IMR-90 (cell line): ENCODE measurements at regions not wholly inside any gene's neighbourhood (a gene's known extent, or its start where the extent isn't known, plus 50 kb on each side); places are given as distances from the start of the nearest gene placed in this dataset.

Source experiments
- ATAC-seq: fragments of 200-7000 bp; cut with Tn5 transposase; 2 replicates; pipeline ENCODE4 v1.9.1; 2020; ENCODE audit warnings: low read depth, mild to moderate bottlenecking, moderate library complexity
- BruUV-seq: library from RNA; stranded (reverse); fragments of 400-500 nt; replicated peaks from 2 replicates; lab custom pipeline; 2021; lab: Mats Ljungman, UMichigan
- CTCF ChIA-PET: fragments of 300-600 bp; formaldehyde crosslinking; extraction: SDS; loops from one replicate; lab custom pipeline; 2021; ENCODE audit warnings: antibody characterized with exemption; lab: Yijun Ruan, JAX
- POLR2A ChIA-PET: fragments of 300-600 bp; sonication (Branson Sonifier 250); formaldehyde crosslinking; loops from one replicate; lab custom pipeline; 2022; ENCODE audit warnings: antibody characterized with exemption; ENCODE audit not compliant: unreplicated experiment; lab: Charles Lee
- DNase-seq: peaks from one replicate; pipeline ENCODE4 v3.0.0; 2013
- H2AFZ ChIP-seq: replicated peaks from 2 replicates; pipeline ENCODE3; 2013; ENCODE audit warnings: low read length, mild to moderate bottlenecking; ENCODE audit not compliant: poor library complexity
- H2AK5ac ChIP-seq: 2 replicates; pipeline ENCODE4 v1.6.1; 2013; ENCODE audit warnings: low read depth, low read length, inconsistent platforms
- H2AK9ac ChIP-seq: replicated peaks from 2 replicates; pipeline ENCODE3; 2013; ENCODE audit warnings: mild to moderate bottlenecking, low read depth, low read length, moderate library complexity; ENCODE audit not compliant: poor library complexity
- H2BK120ac ChIP-seq: 2 replicates; pipeline ENCODE4 v1.6.1; 2013; ENCODE audit warnings: low read depth, low read length, inconsistent platforms
- H2BK15ac ChIP-seq: 3 replicates; pipeline ENCODE4 v1.6.1; 2013; ENCODE audit warnings: low read depth, low read length, inconsistent platforms
- H2BK20ac ChIP-seq: 2 replicates; pipeline ENCODE4 v1.6.1; 2013; ENCODE audit warnings: low read depth, mild to moderate bottlenecking, inconsistent platforms, low read length, moderate library complexity
- H2BK5ac ChIP-seq: 2 replicates; pipeline ENCODE4 v1.6.1; 2013; ENCODE audit warnings: mild to moderate bottlenecking, low read depth, low read length, inconsistent platforms; ENCODE audit not compliant: poor library complexity, severe bottlenecking
- H3K14ac ChIP-seq: replicated peaks from 2 replicates; pipeline ENCODE4 v1.6.1; 2013; ENCODE audit warnings: low read depth, low read length, inconsistent platforms
- H3K18ac ChIP-seq: 2 replicates; pipeline ENCODE4 v1.6.1; 2013; ENCODE audit warnings: low read depth, low read length, control low read depth
- H3K23ac ChIP-seq: 2 replicates; pipeline ENCODE4 v1.6.1; 2013; ENCODE audit warnings: low read depth, low read length, inconsistent platforms
- H3K27ac ChIP-seq: 2 replicates; pipeline ENCODE4 v1.5.1; 2013; ENCODE audit warnings: mild to moderate bottlenecking, control low read depth, low read length; ENCODE audit not compliant: insufficient read depth
- H3K27me3 ChIP-seq: 2 replicates; pipeline ENCODE4 v1.6.1; 2013; ENCODE audit warnings: low read length; ENCODE audit not compliant: control insufficient read depth, insufficient read depth
- H3K36me3 ChIP-seq: 2 replicates; pipeline ENCODE4 v1.6.1; 2013; ENCODE audit warnings: low read length, mixed read lengths; ENCODE audit not compliant: control insufficient read depth, insufficient read depth
- H3K4ac ChIP-seq: 2 replicates; pipeline ENCODE4 v1.6.1; 2013; ENCODE audit warnings: low read depth, low read length, inconsistent platforms
- H3K4me1 ChIP-seq: 2 replicates; pipeline ENCODE4 v1.6.1; 2013; ENCODE audit warnings: low read length, mixed read lengths; ENCODE audit not compliant: control insufficient read depth, insufficient read depth
- H3K4me2 ChIP-seq: 2 replicates; pipeline ENCODE4 v1.6.1; 2013; ENCODE audit warnings: low read depth, mild to moderate bottlenecking, control low read depth, low read length, moderate library complexity
- H3K4me3 ChIP-seq: 2 replicates; pipeline ENCODE4 v1.5.1; 2013; ENCODE audit warnings: low read depth, mild to moderate bottlenecking, control low read depth, low read length, moderate library complexity; ENCODE audit not compliant: insufficient read depth
- H3K56ac ChIP-seq: 2 replicates; pipeline ENCODE4 v1.6.1; 2013; ENCODE audit warnings: low read length, inconsistent platforms; ENCODE audit not compliant: insufficient read depth; ENCODE audit errors: extremely low read depth
- H3K79me1 ChIP-seq, 2 experiments: 2 replicates each; pipeline ENCODE4 v1.6.1; 2013; ENCODE audit warnings: low read length in 2 of 2, inconsistent platforms in 1 of 2, low read depth in 1 of 2
- H3K9ac ChIP-seq: 2 replicates; pipeline ENCODE4 v1.6.1; 2013; ENCODE audit warnings: low read depth, low read length, control low read depth
- H3K9me1 ChIP-seq: 2 replicates; pipeline ENCODE4 v1.6.1; 2013; ENCODE audit warnings: low read length, inconsistent platforms; ENCODE audit not compliant: insufficient read depth
- H3K9me3 ChIP-seq: 2 replicates; pipeline ENCODE4 v1.6.1; 2013; ENCODE audit warnings: low read length; ENCODE audit not compliant: control insufficient read depth, insufficient read depth
- H4K20me1 ChIP-seq: 2 replicates; pipeline ENCODE4 v1.6.1; 2013; ENCODE audit warnings: low read length, inconsistent platforms; ENCODE audit not compliant: insufficient read depth
- H4K5ac ChIP-seq: 2 replicates; pipeline ENCODE4 v1.6.1; 2013; ENCODE audit warnings: mild to moderate bottlenecking, low read depth, low read length, control low read depth
- H4K8ac ChIP-seq, 2 experiments: 2 replicates each; pipeline ENCODE4 v1.6.1; 2013; ENCODE audit warnings: low read depth in 2 of 2, low read length in 2 of 2, control low read depth in 1 of 2, inconsistent platforms in 1 of 2
- H4K91ac ChIP-seq: 2 replicates; pipeline ENCODE4 v1.6.1; 2013; ENCODE audit warnings: low read depth, low read length, inconsistent platforms; ENCODE audit not compliant: insufficient read depth
- BHLHE40 ChIP-seq: fragments of 150-350 bp; IDR thresholded peaks from 2 replicates; pipeline ENCODE4 v1.6.1; 2016; ENCODE audit warnings: mild to moderate bottlenecking, low read depth, low read length
- FOS ChIP-seq: fragments of 150-350 bp; IDR thresholded peaks from 2 replicates; pipeline ENCODE4 v1.6.1; 2016; ENCODE audit warnings: low read depth, low read length
- MAFK ChIP-seq: IDR thresholded peaks from 2 replicates; pipeline ENCODE4 v1.6.1; 2012; ENCODE audit warnings: low read depth, low read length, improper control_type of control experiment
- MAZ ChIP-seq: IDR thresholded peaks from 2 replicates; pipeline ENCODE4 v1.6.1; 2012; ENCODE audit warnings: low read depth, mild to moderate bottlenecking, low read length, improper control_type of control experiment, moderate library complexity, borderline replicate concordance
- MXI1 ChIP-seq: IDR thresholded peaks from 2 replicates; pipeline ENCODE4 v1.6.1; 2012; ENCODE audit warnings: low read depth, mild to moderate bottlenecking, low read length, moderate library complexity, borderline replicate concordance
- NFE2L2 ChIP-seq: fragments of 150-350 bp; IDR thresholded peaks from 2 replicates; pipeline ENCODE4 v1.6.1; 2016; ENCODE audit warnings: low read depth, mild to moderate bottlenecking, low read length
- POLR2A ChIP-seq: IDR thresholded peaks from 2 replicates; pipeline ENCODE4 v1.6.1; 2012; ENCODE audit warnings: mild to moderate bottlenecking, low read depth, low read length
- RAD21 ChIP-seq: IDR thresholded peaks from 2 replicates; pipeline ENCODE4 v1.6.1; 2012; ENCODE audit warnings: low read length, improper control_type of control experiment
- RCOR1 ChIP-seq: IDR thresholded peaks from 2 replicates; pipeline ENCODE4 v1.6.1; 2012; ENCODE audit warnings: mild to moderate bottlenecking, low read length, improper control_type of control experiment; ENCODE audit not compliant: insufficient replicate concordance
- RFX5 ChIP-seq: IDR thresholded peaks from 2 replicates; pipeline ENCODE4 v1.8.0; 2012; ENCODE audit warnings: low read depth, mild to moderate bottlenecking, low read length, moderate library complexity
- SMC3 ChIP-seq: fragments of 150-350 bp; IDR thresholded peaks from 2 replicates; pipeline ENCODE4 v1.6.1; 2016; ENCODE audit warnings: low read depth, mild to moderate bottlenecking, antibody characterized with exemption, low read length, moderate library complexity
- WGBS, 2 experiments: methylation state at CpG; one replicate each; pipeline versions ENCODE4 v1.1.5 to v1.1.7; 2013; ENCODE audit warnings: missing lambda C conversion rate in 2 of 2; ENCODE audit not compliant: insufficient read length in 1 of 2; ENCODE audit errors: extremely low coverage in 2 of 2; 5-methylcytosine and 5-hydroxymethylcytosine counted together
- dilution Hi-C: fragments of 300-500 bp; cut with HindIII; formaldehyde crosslinking; loops from one replicate; pipeline ENCODE4 v1.14.3; 2018; ENCODE audit warnings: low sequenced_read_pairs; ENCODE audit not compliant: unreplicated experiment
- in situ Hi-C: fragments of 300-500 bp; cut with MboI; formaldehyde crosslinking; loops from 3 replicates; pipeline ENCODE4 v1.14.3; 2019; ENCODE audit warnings: low sequenced_read_pairs, inconsistent platforms, mixed read lengths
- intact Hi-C: fragments of 100-400 bp; cut with micrococcal nuclease; formaldehyde crosslinking; loops from 2 replicates; pipeline ENCODE4 v1.10.0; 2022

- Histone ChIP-seq H3K18ac (no peak overlapping the region), H3K9me3 (no peaks in the 10 kb centered on the region), H3K23ac (no peak overlapping the region), H3K27ac (no peak overlapping the region), H3K79me1 (no peaks in the 10 kb centered on the region), H4K5ac (no peak overlapping the region), H3K9me1 (no peaks in the 10 kb centered on the region), H3K4ac (no peak overlapping the region), H2AK9ac (no peak overlapping the region), H3K27me3 (no peaks in the 10 kb centered on the region), H2BK15ac (no peak overlapping the region), H3K9ac (no peak overlapping the region), H3K56ac (no peak overlapping the region), H4K20me1 (no peaks in the 10 kb centered on the region), H4K91ac (no peak overlapping the region), H2BK120ac (no peak overlapping the region), H2AFZ (no peak overlapping the region), H3K36me3 (no peaks in the 10 kb centered on the region), H3K4me3 (no peak overlapping the region), H4K8ac (no peak overlapping the region), H3K4me1 (no peaks in the 10 kb centered on the region), H2BK20ac (no peak overlapping the region), H2BK5ac (no peak overlapping the region), H3K14ac (no peak overlapping the region), H3K4me2 (no peak overlapping the region), H2AK5ac (no peak overlapping the region)
- DNase-seq (no peak), ATAC-seq (no peak)
- dilution Hi-C loops (no loop called here), in situ Hi-C loops (no loop called here), intact Hi-C loops (no loop called here)
- TF ChIP-seq NFE2L2 (no peak), RCOR1 (no peak), MAZ (no peak), RAD21 (no peak), POLR2A (no peak), MAFK (no peak), BHLHE40 (no peak), FOS (no peak), RFX5 (no peak), SMC3 (no peak), MXI1 (no peak)
- ChIA-PET POLR2A (no interaction called here), CTCF (interaction anchor here (0.6 kb wide), 1 partner anchor 44 kb away, joined by 3 read pairs; no protein-coding TSS in a partner anchor)
- no TSS peak for BruUV-seq
- WGBS, 2 experiments: no CpG with 5 or more reads among the region's 5 CpGs
These were observed 56.3 kb upstream of the ADAMTS18 start for GRCh38 chr16:77491091-77491490.
